ENCODE measurements at regions not wholly inside any gene's neighbourhood (a gene's known extent, or its start where the extent isn't known, plus 50 kb on each side); places are given as distances from the start of the nearest gene placed in this dataset.

GRCh38 chr3:177622520-177622919, 425.2 kb upstream of the TBL1XR1 start:
- Histone ChIP-seq H2AFZ (ENCODE audit: low read length) (no peak overlapping the region), H3K4me2 (ENCODE audit: insufficient read depth in 1 of 2, low read depth in 2 of 2, low read length in 2 of 2) (no peak overlapping the region), H2BK20ac (ENCODE audit: low read length) (no peak overlapping the region), H3K4me1 (replicated peaks in 1 of 4; ENCODE audit: control insufficient read depth in 3 of 4, insufficient read depth in 4 of 4, low read length in 3 of 4) (no peaks in the 10 kb centered on the region), H3K36me3 (ENCODE audit: control insufficient read depth in 2 of 4, insufficient read depth in 4 of 4, low read length in 3 of 4) (no peaks in the 10 kb centered on the region), H3K14ac (ENCODE audit: insufficient read length) (no peak overlapping the region), H3K23ac (ENCODE audit: insufficient read length) (no peak overlapping the region), H2BK120ac (replicated peaks; ENCODE audit: low read depth, low read length) (no peak overlapping the region), H3K27me3 (replicated peaks in 1 of 4; ENCODE audit: control insufficient read depth in 3 of 4, extremely low read depth in 1 of 4, insufficient read depth in 3 of 4, low read length in 3 of 4) (no peaks in the 10 kb centered on the region), H2AK5ac (ENCODE audit: low read depth, low read length) (no peak overlapping the region), H3K9ac (replicated peaks in 1 of 4; ENCODE audit: extremely low read depth in 1 of 4, low read depth in 3 of 4, low read length in 3 of 4) (no peak overlapping the region), H3K56ac (replicated peaks; ENCODE audit: insufficient read length, low read depth, low read length) (no peak overlapping the region), H3K79me1 (ENCODE audit: low read depth, low read length) (no peaks in the 10 kb centered on the region), H3K23me2 (ENCODE audit: low read depth, low read length) (no peaks in the 10 kb centered on the region), H3K4me3 (ENCODE audit: extremely low read depth in 1 of 4, insufficient read depth in 2 of 4, low read depth in 3 of 4, low read length in 4 of 4) (no peak overlapping the region), H4K91ac (replicated peaks; ENCODE audit: insufficient read length, low read length) (no peak overlapping the region), H3K4ac (replicated peaks; ENCODE audit: insufficient read length, low read depth, low read length) (no peak overlapping the region), H3K79me2 (ENCODE audit: control insufficient read depth in 1 of 2, insufficient read depth in 2 of 2, low read length in 2 of 2) (no peaks in the 10 kb centered on the region), H3K9me3 (ENCODE audit: insufficient read depth in 2 of 2, low read depth in 1 of 2, low read length in 1 of 2) (0 out of 4 replicates have a peak, but pooled peaks cover 0 to 3% of the 10 kb centered on the region in 2 experiments), H2BK12ac (ENCODE audit: low read depth, low read length) (no peak overlapping the region), H4K8ac (ENCODE audit: extremely low read depth, insufficient read depth, low read length) (no peak overlapping the region), H3K18ac (ENCODE audit: extremely low read depth, low read length) (no peak overlapping the region), H3K27ac (ENCODE audit: low read depth, low read length) (no peak overlapping the region), H2BK5ac (ENCODE audit: low read depth, low read length) (no peak overlapping the region), H4K5ac (ENCODE audit: insufficient read length, low read depth, low read length) (no peak overlapping the region), H4K20me1 (replicated peaks in 1 of 2; ENCODE audit: control insufficient read depth in 1 of 2, insufficient read depth in 2 of 2, low read length in 2 of 2) (no peaks in the 10 kb centered on the region), H2BK15ac (ENCODE audit: low read length) (no peak overlapping the region)
- CTCF ChIA-PET (ENCODE audit: partially characterized antibody): interaction anchor here (0.7 to 1.0 kb wide), 4 partner anchors 9 to 180 kb away, joined by 3 read pairs; no protein-coding TSS in a partner anchor
- 82% methylated on average over 1 of the region's 1 CpG; no CpG with 5 or more reads in 1 of the 2 experiments for WGBS, 2 experiments (ENCODE audit: extremely low coverage in 1 of 2, insufficient coverage in 1 of 2, insufficient read length in 1 of 2, insufficient replicate concordance in 2 of 2, low coverage in 1 of 2, low lambda C conversion rate in 2 of 2, missing lambda C conversion rate in 1 of 2)
- POLR2A ChIA-PET (ENCODE audit: partially characterized antibody): no interaction called here
- no peak for FAIRE-seq
- no peak for DNase-seq (ENCODE audit: low read depth in 1 of 2, low spot score in 2 of 2)
- no peak for TF ChIP-seq CBX5 (IDR thresholded peaks at IDR 0.05; ENCODE audit: low read depth, low read length)
- no peak for TF ChIP-seq SP4 (IDR thresholded peaks at IDR 0.05; ENCODE audit: low read length)
- no peak for TF ChIP-seq ZNF274 (IDR thresholded peaks at IDR 0.05; ENCODE audit: borderline replicate concordance, extremely low read depth, low read length)
- TF ChIP-seq CEBPB (IDR thresholded peaks at IDR 0.05; ENCODE audit: low read depth, low read length): no peak
- TF ChIP-seq CTCF (IDR thresholded peaks at IDR 0.05; ENCODE audit: control extremely low read depth in 1 of 3, insufficient read depth in 1 of 3, low read depth in 1 of 3, low read length in 3 of 3): peak in 1 of 3 experiments; percentile 33; a peak in 1 of 4 replicates
- no peak for TF ChIP-seq BRCA1 (IDR thresholded peaks at IDR 0.05; ENCODE audit: low read depth, low read length)
- TF ChIP-seq ASH2L (IDR thresholded peaks at IDR 0.05; ENCODE audit: low read length): no peak
- no peak for TF ChIP-seq CBX8 (IDR thresholded peaks at IDR 0.05; ENCODE audit: borderline replicate concordance, low read depth, low read length)
- TF ChIP-seq EZH2 (IDR thresholded peaks at IDR 0.05; ENCODE audit: low read depth, low read length, severe bottlenecking): no peak
- TF ChIP-seq EGR1 (IDR thresholded peaks at IDR 0.05; ENCODE audit: borderline replicate concordance, low read depth, low read length): no peak
- no peak for TF ChIP-seq E2F6 (IDR thresholded peaks at IDR 0.05)
- TF ChIP-seq KDM1A (IDR thresholded peaks at IDR 0.05; ENCODE audit: borderline replicate concordance, low read length): no peak
